ENCODE measurements at regions not wholly inside any gene's neighbourhood (a gene's known extent, or its start where the extent isn't known, plus 50 kb on each side); places are given as distances from the start of the nearest gene placed in this dataset.

DNA sequence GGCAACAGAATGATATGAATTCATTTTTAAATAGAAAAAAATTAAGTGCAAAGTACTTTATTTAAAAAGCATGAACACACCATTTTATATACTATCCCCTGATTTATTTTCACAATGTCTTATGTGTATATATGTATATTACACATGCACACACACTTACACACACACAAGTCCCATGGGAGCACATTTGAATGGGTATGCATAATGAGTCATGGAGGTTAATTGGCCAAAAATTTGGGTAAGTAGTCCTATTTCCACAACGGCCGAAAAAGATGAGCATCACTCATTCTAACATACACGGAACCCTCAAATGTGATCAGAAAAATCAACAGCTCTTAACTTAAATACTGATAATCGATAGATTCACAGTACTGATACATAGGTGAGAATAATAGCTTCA is 97.4 kb upstream of the NABP1 start:
- TF ChIP-seq, protein P1, sequence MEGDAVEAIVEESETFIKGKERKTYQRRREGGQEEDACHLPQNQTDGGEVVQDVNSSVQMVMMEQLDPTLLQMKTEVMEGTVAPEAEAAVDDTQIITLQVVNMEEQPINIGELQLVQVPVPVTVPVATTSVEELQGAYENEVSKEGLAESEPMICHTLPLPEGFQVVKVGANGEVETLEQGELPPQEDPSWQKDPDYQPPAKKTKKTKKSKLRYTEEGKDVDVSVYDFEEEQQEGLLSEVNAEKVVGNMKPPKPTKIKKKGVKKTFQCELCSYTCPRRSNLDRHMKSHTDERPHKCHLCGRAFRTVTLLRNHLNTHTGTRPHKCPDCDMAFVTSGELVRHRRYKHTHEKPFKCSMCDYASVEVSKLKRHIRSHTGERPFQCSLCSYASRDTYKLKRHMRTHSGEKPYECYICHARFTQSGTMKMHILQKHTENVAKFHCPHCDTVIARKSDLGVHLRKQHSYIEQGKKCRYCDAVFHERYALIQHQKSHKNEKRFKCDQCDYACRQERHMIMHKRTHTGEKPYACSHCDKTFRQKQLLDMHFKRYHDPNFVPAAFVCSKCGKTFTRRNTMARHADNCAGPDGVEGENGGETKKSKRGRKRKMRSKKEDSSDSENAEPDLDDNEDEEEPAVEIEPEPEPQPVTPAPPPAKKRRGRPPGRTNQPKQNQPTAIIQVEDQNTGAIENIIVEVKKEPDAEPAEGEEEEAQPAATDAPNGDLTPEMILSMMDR (conservative IDR thresholded peaks at IDR 0.05; ENCODE audit: low read length), result no peak
- H3K4me3 ChIP-seq (ENCODE audit: low read length), result no peak overlapping the region

DNA sequence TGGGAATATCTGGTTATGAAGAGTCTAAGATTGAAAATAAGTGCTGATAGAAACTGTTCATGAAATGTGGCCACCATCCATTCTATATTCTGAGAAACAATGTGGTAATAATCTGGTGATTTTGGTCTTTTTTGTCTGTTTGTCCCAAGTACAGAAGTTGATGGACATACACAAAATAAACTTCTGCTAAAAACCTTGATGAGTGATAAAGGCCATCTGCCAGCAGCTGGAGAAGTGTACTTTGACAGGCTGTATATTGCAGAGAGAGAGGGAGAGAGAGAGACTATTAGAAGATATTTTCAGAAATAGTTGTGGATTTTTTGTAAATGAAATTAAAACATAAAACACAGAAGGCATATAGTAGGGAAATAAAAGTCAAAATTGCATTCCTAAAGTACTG is 96.9 kb upstream of the NABP1 start:
- TF ChIP-seq, protein P1 (conservative IDR thresholded peaks at IDR 0.05; ENCODE audit: low read length), result no peak
- no peak for DNase-seq (ENCODE audit: low read depth)
- no peak overlapping the region for H3K4me3 ChIP-seq (ENCODE audit: low read length)

More for the DNA sequence above, 97.4 kb upstream of the NABP1 start:
- peak; percentile 45 for DNase-seq (ENCODE audit: low read depth)

DNA sequence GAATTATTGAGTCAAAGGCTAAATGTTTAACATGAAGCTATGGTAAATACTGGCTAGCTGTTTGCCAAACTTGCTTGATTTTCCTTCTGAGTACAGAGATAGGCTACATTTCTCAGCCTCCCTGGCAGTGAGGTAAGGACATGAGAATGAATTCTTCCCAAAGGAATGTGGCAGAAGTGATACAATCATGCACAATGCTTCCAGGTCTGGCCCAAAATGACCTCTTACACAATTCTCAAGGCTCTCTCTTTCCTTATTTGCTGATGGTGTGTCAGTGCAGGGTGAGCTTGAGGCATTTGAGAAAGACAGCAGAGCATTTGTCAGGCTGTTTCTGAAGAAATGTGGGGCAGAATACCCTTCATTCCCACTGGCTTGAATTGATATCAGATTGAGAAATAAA is 95.6 kb upstream of the NABP1 start:
- H3K4me3 ChIP-seq (ENCODE audit: low read length), result no peak overlapping the region
- TF ChIP-seq, protein P1 (conservative IDR thresholded peaks at IDR 0.05; ENCODE audit: low read length), result no peak
- peak; percentile 96 for DNase-seq (ENCODE audit: low read depth)

DNA sequence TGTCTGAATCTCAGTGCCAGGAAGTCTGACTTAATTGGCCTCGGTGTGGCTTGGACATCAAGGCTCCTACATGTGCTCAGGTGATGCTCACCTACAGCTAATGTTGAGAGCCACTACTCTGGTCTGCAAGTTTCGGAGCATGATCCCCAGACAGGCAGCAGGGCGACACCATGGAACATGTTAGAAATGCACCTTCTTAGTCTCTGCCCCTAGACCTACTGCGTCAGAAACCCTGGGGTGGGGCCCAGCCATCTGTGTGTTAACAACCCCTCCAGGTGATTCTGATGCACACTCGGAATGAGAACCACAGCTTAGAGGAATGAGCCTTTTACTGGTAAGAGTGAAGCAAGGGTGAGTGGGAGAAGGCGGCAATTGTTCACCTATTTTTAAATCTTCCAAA is 86.9 kb upstream of the NABP1 start:
- DNase-seq (ENCODE audit: low read depth), result no peak
- TF ChIP-seq, protein P1 (conservative IDR thresholded peaks at IDR 0.05; ENCODE audit: low read length), result no peak
- H3K4me3 ChIP-seq (ENCODE audit: low read length), result no peak overlapping the region

DNA sequence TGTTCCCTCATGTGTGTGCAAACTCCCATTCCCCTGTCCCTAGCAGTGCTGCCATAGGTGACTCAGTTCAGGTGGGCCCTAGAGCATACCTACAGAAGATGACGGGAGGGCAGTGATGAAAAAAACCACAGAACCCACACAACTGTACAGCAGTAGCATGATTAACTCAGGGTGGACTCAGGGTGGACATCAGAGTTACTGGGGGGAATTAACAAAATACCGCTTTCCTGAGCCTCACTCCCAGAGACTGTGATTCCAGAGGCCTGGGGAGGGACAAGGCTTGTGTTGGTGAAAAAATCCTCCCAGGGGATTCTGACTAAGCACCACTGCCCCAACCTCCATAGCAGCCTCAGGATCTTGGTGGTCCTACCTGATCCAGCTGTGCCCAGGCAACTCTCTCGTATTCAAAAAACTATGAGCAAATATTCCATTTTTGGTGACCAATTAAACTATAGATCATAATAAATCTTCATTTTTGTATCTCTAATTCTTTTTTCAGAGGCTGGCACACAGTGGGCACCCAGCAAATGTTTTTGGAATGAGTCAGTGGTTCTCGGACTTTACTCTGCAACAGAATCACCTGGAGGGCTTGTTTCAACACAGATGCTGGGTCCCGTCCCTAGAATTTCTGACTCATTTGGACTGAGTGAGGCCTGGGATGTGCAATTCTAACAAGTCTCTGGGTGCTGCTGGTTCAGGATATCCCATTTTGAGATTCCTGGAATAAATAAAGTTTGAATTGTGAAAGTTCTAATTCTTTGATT is 84.1 kb upstream of the NABP1 start:
- DNase-seq (ENCODE audit: low read depth), result peak; percentile 82
- H3K4me3 ChIP-seq (ENCODE audit: low read length), result no peak overlapping the region
- TF ChIP-seq, protein P1 (conservative IDR thresholded peaks at IDR 0.05; ENCODE audit: low read length), result no peak

DNA sequence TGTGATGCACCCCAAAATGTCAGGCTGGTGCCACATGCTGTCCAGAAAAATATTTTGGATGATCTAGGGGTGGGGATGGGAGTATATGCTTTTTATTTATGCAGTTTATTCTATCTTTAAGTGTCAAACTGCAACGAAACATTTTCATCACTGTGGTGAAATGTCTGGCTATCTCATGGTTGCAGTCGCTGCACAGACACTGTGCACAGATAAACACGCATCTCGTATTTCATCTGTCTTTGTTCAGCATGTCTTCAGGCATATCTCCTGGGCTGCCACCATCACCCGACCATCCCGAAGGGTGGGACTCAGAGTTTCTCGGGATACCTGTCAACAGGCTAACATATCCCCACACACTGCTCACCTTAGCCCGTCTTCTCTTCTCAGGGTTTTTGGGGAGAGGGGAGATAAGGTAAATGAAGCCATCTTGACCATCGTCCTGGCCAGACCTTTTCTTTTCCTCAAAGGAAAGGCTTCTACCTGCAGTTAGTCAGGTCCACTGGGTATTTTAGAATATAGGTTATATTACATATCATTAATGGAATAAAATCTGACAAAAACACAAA is 80.7 kb upstream of the NABP1 start:
- H3K4me3 ChIP-seq (ENCODE audit: low read length), result no peak overlapping the region
- DNase-seq (ENCODE audit: low read depth), result no peak
- TF ChIP-seq, protein P1 (conservative IDR thresholded peaks at IDR 0.05; ENCODE audit: low read length), result no peak

DNA sequence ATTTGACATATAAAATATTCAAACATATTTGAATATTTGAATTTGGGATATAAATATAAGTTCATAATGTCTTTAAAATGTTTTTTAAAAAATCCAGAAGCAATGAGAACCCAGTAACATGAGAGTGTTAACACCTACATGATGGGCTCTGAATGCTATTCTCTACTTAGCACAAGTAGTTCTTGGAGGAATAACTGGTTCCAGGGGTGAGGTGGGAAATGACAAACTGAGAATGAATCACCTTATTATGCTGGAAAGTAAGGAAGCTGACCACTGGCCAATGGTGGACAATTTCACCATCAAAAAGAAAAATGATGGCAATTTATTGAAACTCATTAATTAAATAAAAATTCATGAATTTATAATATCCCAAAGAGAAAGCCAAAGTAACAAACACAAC is 79.6 kb upstream of the NABP1 start:
- no peak overlapping the region for H3K4me3 ChIP-seq (ENCODE audit: low read length)
- TF ChIP-seq, protein P1 (conservative IDR thresholded peaks at IDR 0.05; ENCODE audit: low read length), result no peak
- DNase-seq (ENCODE audit: low read depth), result no peak
